GM23338 (cell line): ENCODE measurements at regions not wholly inside any gene's neighbourhood (a gene's known extent, or its start where the extent isn't known, plus 50 kb on each side); places are given as distances from the start of the nearest gene placed in this dataset.

ENCODE experiments used
- CREB1 ChIP-seq: fragments of 250-450 bp; sonication (Bioruptor Pico); IDR thresholded peaks from 2 replicates; pipeline ENCODE4 v1.5.0; 2020; ENCODE audit warnings: low read depth, mild to moderate bottlenecking, moderate library complexity
- EZH2 ChIP-seq: fragments of 200-600 bp; sonication (generic); IDR thresholded peaks from one replicate; pipeline ENCODE4 v1.8.0; 2017; ENCODE audit warnings: antibody characterized with exemption, mild to moderate bottlenecking, low read depth; ENCODE audit not compliant: unreplicated experiment
- EZH2phosphoT487 ChIP-seq: fragments of 200-600 bp; sonication (generic); IDR thresholded peaks from one replicate; pipeline ENCODE4 v1.8.1; 2018; ENCODE audit warnings: antibody characterized with exemption; ENCODE audit not compliant: unreplicated experiment
- STAT1 ChIP-seq: IDR thresholded peaks from one replicate; pipeline ENCODE4 v1.6.1; 2016; ENCODE audit warnings: antibody characterized with exemption; ENCODE audit not compliant: unreplicated experiment
- ZNF114 ChIP-seq: fragments of 250-450 bp; sonication (Bioruptor Pico); IDR thresholded peaks from 2 replicates; pipeline ENCODE4 v1.5.0; 2020; ENCODE audit warnings: mild to moderate bottlenecking, moderate library complexity
- ZNF331 ChIP-seq: fragments of 250-450 bp; sonication (Bioruptor Pico); IDR thresholded peaks from 2 replicates; pipeline ENCODE4 v1.5.0; 2020; ENCODE audit warnings: low read depth, mild to moderate bottlenecking, moderate library complexity
- TF ChIP-seq, protein P1 (sequence below): fragments of 250-450 bp; sonication (Bioruptor Pico); IDR thresholded peaks from 2 replicates; pipeline ENCODE4 v1.5.0; 2020; ENCODE audit warnings: mild to moderate bottlenecking, moderate library complexity
- TF ChIP-seq, protein P2 (sequence below), 2 experiments: fragments of 200-600 bp in 1 of 2; sonication (generic) in 1 of 2; conservative IDR thresholded peaks; 2 replicates each; pipeline versions ENCODE4 v1.5.1 to v1.6.1; 2016 to 2017; ENCODE audit warnings: antibody characterized with exemption in 2 of 2, low read depth in 2 of 2, mild to moderate bottlenecking in 2 of 2, moderate library complexity in 1 of 2

DNA sequence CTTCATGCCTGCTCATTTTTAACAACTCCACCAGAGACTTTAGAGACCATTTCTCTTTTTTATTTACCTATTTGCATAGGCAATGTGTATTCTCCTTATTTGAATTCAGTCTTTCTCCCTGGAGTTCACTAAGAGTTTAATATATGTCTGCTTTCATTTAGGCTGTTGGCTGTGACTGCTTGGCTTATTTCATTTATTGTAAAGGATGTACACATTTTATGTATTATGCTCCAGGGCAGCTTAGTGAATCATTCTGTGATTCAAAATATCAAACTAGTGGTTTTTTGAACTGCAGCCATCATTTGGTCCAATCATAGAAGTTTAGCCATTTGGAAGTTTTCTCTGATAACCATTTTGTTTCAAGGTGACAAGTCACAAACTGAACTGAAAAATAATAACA, 229.6 kb downstream of the LPIN1 start (continued):
- TF ChIP-seq, protein P1, sequence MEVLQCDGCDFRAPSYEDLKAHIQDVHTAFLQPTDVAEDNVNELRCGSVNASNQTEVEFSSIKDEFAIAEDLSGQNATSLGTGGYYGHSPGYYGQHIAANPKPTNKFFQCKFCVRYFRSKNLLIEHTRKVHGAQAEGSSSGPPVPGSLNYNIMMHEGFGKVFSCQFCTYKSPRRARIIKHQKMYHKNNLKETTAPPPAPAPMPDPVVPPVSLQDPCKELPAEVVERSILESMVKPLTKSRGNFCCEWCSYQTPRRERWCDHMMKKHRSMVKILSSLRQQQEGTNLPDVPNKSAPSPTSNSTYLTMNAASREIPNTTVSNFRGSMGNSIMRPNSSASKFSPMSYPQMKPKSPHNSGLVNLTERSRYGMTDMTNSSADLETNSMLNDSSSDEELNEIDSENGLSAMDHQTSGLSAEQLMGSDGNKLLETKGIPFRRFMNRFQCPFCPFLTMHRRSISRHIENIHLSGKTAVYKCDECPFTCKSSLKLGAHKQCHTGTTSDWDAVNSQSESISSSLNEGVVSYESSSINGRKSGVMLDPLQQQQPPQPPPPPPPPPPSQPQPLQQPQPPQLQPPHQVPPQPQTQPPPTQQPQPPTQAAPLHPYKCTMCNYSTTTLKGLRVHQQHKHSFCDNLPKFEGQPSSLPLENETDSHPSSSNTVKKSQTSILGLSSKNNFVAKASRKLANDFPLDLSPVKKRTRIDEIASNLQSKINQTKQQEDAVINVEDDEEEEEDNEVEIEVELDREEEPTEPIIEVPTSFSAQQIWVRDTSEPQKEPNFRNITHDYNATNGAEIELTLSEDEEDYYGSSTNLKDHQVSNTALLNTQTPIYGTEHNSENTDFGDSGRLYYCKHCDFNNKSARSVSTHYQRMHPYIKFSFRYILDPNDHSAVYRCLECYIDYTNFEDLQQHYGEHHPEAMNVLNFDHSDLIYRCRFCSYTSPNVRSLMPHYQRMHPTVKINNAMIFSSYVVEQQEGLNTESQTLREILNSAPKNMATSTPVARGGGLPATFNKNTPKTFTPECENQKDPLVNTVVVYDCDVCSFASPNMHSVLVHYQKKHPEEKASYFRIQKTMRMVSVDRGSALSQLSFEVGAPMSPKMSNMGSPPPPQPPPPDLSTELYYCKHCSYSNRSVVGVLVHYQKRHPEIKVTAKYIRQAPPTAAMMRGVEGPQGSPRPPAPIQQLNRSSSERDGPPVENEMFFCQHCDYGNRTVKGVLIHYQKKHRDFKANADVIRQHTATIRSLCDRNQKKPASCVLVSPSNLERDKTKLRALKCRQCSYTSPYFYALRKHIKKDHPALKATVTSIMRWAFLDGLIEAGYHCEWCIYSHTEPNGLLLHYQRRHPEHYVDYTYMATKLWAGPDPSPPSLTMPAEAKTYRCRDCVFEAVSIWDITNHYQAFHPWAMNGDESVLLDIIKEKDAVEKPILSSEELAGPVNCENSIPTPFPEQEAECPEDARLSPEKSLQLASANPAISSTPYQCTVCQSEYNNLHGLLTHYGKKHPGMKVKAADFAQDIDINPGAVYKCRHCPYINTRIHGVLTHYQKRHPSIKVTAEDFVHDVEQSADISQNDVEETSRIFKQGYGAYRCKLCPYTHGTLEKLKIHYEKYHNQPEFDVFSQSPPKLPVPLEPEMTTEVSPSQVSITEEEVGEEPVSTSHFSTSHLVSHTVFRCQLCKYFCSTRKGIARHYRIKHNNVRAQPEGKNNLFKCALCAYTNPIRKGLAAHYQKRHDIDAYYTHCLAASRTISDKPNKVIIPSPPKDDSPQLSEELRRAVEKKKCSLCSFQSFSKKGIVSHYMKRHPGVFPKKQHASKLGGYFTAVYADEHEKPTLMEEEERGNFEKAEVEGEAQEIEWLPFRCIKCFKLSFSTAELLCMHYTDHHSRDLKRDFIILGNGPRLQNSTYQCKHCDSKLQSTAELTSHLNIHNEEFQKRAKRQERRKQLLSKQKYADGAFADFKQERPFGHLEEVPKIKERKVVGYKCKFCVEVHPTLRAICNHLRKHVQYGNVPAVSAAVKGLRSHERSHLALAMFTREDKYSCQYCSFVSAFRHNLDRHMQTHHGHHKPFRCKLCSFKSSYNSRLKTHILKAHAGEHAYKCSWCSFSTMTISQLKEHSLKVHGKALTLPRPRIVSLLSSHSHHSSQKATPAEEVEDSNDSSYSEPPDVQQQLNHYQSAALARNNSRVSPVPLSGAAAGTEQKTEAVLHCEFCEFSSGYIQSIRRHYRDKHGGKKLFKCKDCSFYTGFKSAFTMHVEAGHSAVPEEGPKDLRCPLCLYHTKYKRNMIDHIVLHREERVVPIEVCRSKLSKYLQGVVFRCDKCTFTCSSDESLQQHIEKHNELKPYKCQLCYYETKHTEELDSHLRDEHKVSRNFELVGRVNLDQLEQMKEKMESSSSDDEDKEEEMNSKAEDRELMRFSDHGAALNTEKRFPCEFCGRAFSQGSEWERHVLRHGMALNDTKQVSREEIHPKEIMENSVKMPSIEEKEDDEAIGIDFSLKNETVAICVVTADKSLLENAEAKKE (CRISPR knock-in tag), result no peak
- TF ChIP-seq EZH2 (no peak), ZNF114 (CRISPR knock-in tag) (no peak), ZNF331 (CRISPR knock-in tag) (no peak), CREB1 (CRISPR knock-in tag) (no peak), EZH2phosphoT487 (no peak), STAT1 (no peak)
- TF ChIP-seq, protein P2, sequence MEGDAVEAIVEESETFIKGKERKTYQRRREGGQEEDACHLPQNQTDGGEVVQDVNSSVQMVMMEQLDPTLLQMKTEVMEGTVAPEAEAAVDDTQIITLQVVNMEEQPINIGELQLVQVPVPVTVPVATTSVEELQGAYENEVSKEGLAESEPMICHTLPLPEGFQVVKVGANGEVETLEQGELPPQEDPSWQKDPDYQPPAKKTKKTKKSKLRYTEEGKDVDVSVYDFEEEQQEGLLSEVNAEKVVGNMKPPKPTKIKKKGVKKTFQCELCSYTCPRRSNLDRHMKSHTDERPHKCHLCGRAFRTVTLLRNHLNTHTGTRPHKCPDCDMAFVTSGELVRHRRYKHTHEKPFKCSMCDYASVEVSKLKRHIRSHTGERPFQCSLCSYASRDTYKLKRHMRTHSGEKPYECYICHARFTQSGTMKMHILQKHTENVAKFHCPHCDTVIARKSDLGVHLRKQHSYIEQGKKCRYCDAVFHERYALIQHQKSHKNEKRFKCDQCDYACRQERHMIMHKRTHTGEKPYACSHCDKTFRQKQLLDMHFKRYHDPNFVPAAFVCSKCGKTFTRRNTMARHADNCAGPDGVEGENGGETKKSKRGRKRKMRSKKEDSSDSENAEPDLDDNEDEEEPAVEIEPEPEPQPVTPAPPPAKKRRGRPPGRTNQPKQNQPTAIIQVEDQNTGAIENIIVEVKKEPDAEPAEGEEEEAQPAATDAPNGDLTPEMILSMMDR (conservative IDR thresholded peaks at IDR 0.05; ENCODE audit: low read depth in 2 of 2), result no peak
